SK-N-MC (cell line): ENCODE measurements at regions not wholly inside any gene's neighbourhood (a gene's known extent, or its start where the extent isn't known, plus 50 kb on each side); places are given as distances from the start of the nearest gene placed in this dataset.

Source experiments
- DNase-seq: peaks from one replicate; pipeline ENCODE4 v3.0.0-alpha.2; 2011; ENCODE audit warnings: low read depth, low spot score
- H3K27ac ChIP-seq: fragments of 200-600 bp; sonication (generic); 2 replicates; pipeline ENCODE4 v1.5.1; 2016; ENCODE audit warnings: mixed run types
- H3K36me3 ChIP-seq: fragments of 200-600 bp; sonication (generic); 2 replicates; pipeline ENCODE4 v1.6.1; 2017; ENCODE audit warnings: antibody characterized with exemption, low read length, mixed read lengths; ENCODE audit not compliant: insufficient read depth
- H3K4me3 ChIP-seq: fragments of 200-600 bp; sonication (generic); 2 replicates; pipeline ENCODE4 v1.5.1; 2016
- H3K9ac ChIP-seq: fragments of 200-600 bp; sonication (generic); 2 replicates; pipeline ENCODE4 v1.8.0; 2017; ENCODE audit warnings: mixed run types, mixed read lengths; ENCODE audit not compliant: insufficient read length
- H3K9me3 ChIP-seq: fragments of 200-600 bp; sonication (generic); 2 replicates; pipeline ENCODE4 v1.6.1; 2017; ENCODE audit warnings: low read depth, mild to moderate bottlenecking, antibody characterized with exemption, low read length, moderate library complexity, mixed read lengths
- EZH2 ChIP-seq: fragments of 200-600 bp; sonication (generic); IDR thresholded peaks from one replicate; pipeline ENCODE4 v1.6.1; 2017; ENCODE audit warnings: antibody characterized with exemption
- FOXP2 ChIP-seq: optimal IDR thresholded peaks from 2 replicates; pipeline ENCODE3; 2011; ENCODE audit warnings: mild to moderate bottlenecking, moderate library complexity; ENCODE audit not compliant: insufficient read depth; ENCODE audit errors: extremely low read length, control extremely low read depth
- POLR2AphosphoS5 ChIP-seq: IDR thresholded peaks from 2 replicates; pipeline ENCODE4 v1.6.1; 2012; ENCODE audit warnings: mild to moderate bottlenecking, low read depth, low read length, borderline replicate concordance

DNA sequence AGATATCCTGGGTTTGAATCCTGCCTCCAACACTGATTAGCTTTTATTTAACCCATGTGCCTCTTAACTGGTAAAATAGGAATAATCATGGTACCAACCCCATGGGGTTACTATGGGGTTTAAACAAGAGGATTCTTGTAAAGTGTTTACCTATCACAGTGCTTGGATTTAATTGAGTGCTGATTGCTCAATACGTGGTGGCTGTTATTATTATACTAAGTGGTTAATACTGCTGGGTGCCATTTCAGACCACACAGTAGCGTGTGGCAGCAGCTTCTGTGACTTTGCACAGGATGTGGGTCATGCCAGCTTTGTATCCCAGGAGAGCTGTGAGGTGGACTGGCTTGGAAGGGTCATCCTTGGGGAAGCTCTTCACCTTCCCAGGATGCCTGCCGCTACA, 177.2 kb downstream of the SEC23IP start:
- Histone ChIP-seq H3K36me3 (no peaks in the 10 kb centered on the region), H3K4me3 (no peak overlapping the region), H3K27ac (no peak overlapping the region), H3K9me3 (no peaks in the 10 kb centered on the region), H3K9ac (no peak overlapping the region)
- DNase-seq: no peak
- no peak for TF ChIP-seq EZH2
- TF ChIP-seq POLR2AphosphoS5: no peak
- TF ChIP-seq FOXP2: no peak

DNA sequence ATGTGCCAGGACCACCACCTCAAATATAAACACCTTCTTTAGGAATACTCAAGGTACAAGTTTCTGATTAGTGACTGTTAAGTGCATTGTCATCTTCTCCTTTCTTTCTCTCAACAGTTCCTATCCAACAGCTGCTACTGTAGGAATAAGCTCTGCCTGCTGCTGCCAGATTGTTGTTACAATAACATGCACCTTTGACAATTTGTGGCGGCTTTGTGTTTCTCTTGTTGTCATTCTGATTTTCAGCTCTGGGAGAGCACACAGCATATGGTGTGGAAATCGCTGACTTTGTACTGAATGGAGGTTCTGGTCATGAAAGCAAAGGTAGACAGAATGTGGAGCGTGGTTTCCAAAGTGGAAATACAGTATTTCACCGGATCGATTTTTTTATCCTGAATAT, 182.8 kb downstream of the SEC23IP start:
- H3K4me3 ChIP-seq: no peak overlapping the region
- DNase-seq: no peak
- H3K9ac ChIP-seq: no peak overlapping the region
- no peak overlapping the region for H3K27ac ChIP-seq
- TF ChIP-seq EZH2 (no peak), FOXP2 (no peak), POLR2AphosphoS5 (no peak)
- no peaks in the 10 kb centered on the region for H3K36me3 ChIP-seq
- no peaks in the 10 kb centered on the region for H3K9me3 ChIP-seq

DNA sequence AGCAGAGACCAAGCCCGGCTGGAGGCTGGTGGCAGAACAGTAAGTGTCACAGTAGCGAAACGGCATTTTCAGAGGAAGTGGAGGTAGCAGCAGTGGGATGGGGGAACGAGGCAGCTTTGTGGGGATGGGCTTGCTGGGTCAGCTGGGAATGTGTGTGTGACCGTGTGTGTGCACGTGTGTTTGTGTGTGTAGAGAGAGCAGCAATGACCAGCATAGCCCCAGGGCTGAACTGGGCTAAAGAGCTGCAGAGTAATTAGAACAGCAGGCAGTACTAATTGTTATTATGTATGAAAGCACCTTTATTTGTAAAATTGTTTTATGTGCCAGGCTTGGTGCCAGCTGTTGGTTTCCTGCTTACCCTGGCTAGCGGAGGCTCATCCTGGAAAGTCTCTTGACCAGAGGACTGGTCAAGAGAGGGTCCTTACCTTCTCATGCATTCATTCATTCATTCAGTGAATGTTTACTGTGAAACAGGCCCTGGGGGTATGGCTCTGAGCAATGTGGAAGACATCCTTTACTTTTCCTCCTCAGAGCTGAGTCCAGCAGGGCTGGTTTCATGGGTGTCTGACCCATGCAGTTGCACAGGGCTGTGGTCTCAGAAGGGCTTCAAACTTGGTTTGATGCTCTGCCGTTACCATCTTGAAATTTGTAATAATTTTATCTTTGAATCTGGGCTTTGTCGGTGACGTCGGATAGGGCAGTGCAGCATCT, 184.6 kb downstream of the SEC23IP start:
- Histone ChIP-seq H3K4me3 (no peak overlapping the region), H3K9me3 (no peaks in the 10 kb centered on the region), H3K9ac (no peak overlapping the region), H3K36me3 (no peaks in the 10 kb centered on the region), H3K27ac (no peak overlapping the region)
- no peak for DNase-seq
- TF ChIP-seq POLR2AphosphoS5 (no peak), EZH2 (no peak), FOXP2 (no peak)

DNA sequence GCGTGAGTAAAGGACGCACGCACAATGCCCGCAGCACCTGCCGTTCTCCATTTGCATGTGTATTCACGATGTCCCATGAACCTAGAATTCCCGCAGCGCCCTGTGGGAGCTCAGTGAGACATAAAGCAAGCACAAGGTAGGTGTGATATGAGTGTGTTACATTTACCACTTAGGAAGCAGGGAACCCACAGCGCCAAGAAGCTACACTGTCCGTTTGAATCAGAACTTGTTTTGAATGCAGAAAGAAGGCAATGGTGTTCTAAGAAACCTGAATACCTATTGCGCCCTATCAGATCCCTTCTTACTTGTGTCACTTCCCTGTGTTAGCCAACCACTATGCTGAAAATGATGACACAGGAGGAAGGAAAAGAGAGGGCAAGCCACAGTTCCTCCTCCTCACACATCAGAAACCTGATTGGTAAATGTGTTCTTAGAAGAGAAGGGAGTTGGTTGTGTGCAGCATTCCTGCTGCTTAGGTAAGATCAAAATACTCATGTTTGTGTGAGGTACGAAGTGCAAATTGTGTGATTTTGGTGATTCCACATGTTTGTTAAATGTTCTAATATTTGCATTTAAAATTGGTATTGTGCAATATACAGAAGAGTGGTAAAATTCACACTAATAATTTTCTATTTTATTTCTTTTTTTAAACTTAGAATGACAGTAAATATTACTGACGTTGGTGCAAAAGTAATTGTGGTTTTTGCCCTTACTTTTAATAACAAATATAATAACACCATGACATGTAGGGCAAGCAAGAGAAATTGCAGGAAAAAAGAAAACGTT, 185.4 kb downstream of the SEC23IP start:
- no peak for TF ChIP-seq POLR2AphosphoS5
- TF ChIP-seq FOXP2: no peak
- TF ChIP-seq EZH2: no peak
- no peak for DNase-seq
- Histone ChIP-seq H3K9me3 (no peaks in the 10 kb centered on the region), H3K36me3 (no peaks in the 10 kb centered on the region), H3K9ac (no peak overlapping the region), H3K4me3 (no peak overlapping the region), H3K27ac (no peak overlapping the region)

DNA sequence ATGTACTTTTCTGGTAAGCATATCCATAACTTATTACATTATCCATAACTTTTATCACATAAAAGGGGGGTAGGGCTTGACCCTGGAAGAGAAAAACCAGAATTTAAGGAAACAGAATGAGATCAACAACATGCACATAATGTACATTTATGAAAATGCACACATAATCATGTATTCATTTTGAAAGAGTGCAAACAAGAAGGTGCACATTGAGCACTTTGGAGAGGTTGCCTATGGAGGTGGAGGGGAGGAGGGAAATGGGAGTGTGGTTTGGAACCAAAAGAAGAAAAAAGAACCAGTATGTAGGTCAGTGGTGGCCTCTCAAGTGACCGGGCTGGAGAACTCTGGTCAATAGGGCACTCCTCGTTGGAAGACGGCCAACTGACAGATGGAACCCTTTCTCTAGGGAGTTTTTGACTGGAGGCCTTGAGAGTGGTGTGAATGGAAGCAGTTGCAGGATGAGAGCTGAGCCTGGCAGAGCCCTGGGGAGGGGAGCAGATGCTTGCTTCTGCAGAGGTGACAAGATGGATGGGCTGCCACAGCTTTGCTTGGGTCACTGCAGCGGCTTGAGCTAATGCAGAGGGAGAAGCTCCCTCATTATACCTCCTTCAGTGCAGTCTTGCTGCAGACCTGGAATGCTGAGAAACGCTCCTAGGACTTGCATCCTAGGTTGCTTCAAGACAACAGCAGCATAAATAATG, 192.7 kb downstream of the SEC23IP start:
- no peaks in the 10 kb centered on the region for H3K9me3 ChIP-seq
- no peak overlapping the region for H3K27ac ChIP-seq
- no peak for DNase-seq
- H3K9ac ChIP-seq: no peak overlapping the region
- no peaks in the 10 kb centered on the region for H3K36me3 ChIP-seq
- TF ChIP-seq EZH2: no peak
- TF ChIP-seq POLR2AphosphoS5: no peak
- TF ChIP-seq FOXP2: no peak
- H3K4me3 ChIP-seq: no peak overlapping the region

DNA sequence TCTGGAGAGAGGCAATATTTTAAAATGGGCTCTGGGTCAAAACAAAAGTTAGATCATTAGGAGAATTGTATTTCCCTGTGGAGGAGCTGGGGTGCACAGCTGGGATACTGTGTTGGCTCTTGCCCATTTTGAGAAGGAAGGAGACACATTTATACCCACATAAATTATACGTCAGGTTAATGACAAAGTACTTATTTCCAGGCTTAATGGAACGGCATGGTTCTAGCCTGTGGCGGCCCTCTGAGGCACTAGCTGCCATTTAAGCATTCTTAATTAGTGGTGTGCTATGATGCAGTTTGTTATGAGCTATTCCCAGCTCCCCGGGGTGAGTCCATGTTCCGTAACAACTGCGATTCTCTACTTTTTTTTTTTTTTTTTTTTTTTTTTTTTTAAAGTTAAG, 193.5 kb downstream of the SEC23IP start:
- Histone ChIP-seq H3K9me3 (no peaks in the 10 kb centered on the region), H3K9ac (no peak overlapping the region), H3K27ac (no peak overlapping the region), H3K36me3 (no peaks in the 10 kb centered on the region), H3K4me3 (no peak overlapping the region)
- TF ChIP-seq FOXP2: no peak
- no peak for TF ChIP-seq EZH2
- TF ChIP-seq POLR2AphosphoS5: no peak
- DNase-seq: no peak

DNA sequence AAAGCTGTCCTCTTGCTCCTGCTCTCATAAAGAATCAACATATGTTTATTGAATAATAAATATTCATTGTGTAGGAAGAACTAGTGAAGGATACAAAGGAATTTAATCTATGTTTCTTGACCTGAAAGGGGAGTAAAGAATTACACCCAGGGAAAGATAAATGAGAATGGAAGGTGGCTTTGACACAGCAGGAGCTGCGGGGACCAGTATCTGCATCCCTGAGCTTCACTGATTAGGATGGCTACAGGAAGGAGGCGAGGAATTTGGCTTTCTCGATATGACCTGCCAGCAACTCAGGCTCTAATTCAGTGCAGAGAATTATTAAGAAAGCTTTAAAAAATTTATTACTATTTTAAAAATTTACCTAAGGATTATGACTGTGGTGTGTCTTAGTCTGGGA, 194.6 kb downstream of the SEC23IP start:
- no peak for TF ChIP-seq FOXP2
- TF ChIP-seq POLR2AphosphoS5: no peak
- no peak for TF ChIP-seq EZH2
- DNase-seq: no peak
- no peaks in the 10 kb centered on the region for H3K36me3 ChIP-seq
- no peaks in the 10 kb centered on the region for H3K9me3 ChIP-seq
- no peak overlapping the region for H3K4me3 ChIP-seq
- no peak overlapping the region for H3K9ac ChIP-seq
- no peak overlapping the region for H3K27ac ChIP-seq

DNA sequence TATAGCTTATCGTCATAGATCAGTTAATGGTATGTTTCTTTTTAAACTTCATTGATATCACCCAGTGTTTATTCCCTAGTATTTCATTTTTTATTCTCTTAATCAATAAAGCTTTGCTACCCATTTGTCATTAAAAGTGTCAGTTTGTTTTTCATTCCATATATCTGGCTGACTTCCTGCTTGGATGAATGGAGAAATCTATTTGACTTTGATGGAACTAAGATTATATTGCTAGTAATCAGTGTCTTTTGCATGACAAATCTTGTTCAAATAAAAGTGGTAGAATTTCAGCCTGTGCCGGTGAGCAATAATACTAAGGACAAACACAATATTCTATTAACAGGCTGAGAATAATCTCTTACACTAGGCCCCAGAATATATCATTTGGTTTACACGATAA, 203.3 kb downstream of the SEC23IP start:
- no peaks in the 10 kb centered on the region for H3K36me3 ChIP-seq
- no peak overlapping the region for H3K9ac ChIP-seq
- no peaks in the 10 kb centered on the region for H3K9me3 ChIP-seq
- TF ChIP-seq EZH2: no peak
- TF ChIP-seq FOXP2: no peak
- no peak for TF ChIP-seq POLR2AphosphoS5
- no peak overlapping the region for H3K27ac ChIP-seq
- no peak for DNase-seq
- no peak overlapping the region for H3K4me3 ChIP-seq
